ENCODE measurements at regions not wholly inside any gene's neighbourhood (a gene's known extent, or its start where the extent isn't known, plus 50 kb on each side); places are given as distances from the start of the nearest gene placed in this dataset.

DNA sequence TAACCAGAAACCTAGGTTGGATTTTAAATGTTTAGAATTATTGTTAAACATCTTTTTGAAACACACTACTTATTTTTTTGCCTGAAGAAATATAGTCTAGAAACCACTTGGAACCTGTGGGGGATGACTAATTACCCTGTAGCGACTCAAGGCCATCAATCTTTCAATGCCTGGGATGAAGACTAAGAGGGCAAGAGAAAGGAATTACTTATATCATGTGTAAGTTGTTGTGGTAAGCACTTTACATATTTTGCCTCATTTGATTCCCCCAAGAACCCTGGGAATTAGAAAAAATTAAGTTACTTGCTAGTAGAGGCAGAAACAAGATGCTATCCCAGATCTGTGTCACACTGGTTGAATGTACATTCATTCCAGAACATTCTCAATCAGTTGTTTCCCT lies 170.9 kb upstream of the GRIA3 start:
- no peak overlapping the region for H3K4me3 ChIP-seq (ENCODE audit: low read depth in 1 of 3, low read length in 3 of 3)
- no peak for DNase-seq (ENCODE audit: low spot score)
- H3K9ac ChIP-seq (ENCODE audit: low read depth in 1 of 2, low read length in 2 of 2), result no peak overlapping the region
- no peaks in the 10 kb centered on the region for H3K9me3 ChIP-seq (ENCODE audit: control insufficient read depth in 4 of 4, low read length in 3 of 4)
- H3K4me1 ChIP-seq (ENCODE audit: control insufficient read depth in 4 of 4, insufficient read depth in 4 of 4, low read length in 3 of 4), result no peaks in the 10 kb centered on the region
- 77% methylated on average over 1 of the region's 1 CpG for WGBS
- no peak overlapping the region for H3K27ac ChIP-seq (ENCODE audit: low read depth in 1 of 2, low read length in 2 of 2)
- H3K36me3 ChIP-seq (ENCODE audit: control insufficient read depth in 4 of 4, insufficient read depth in 3 of 4, low read depth in 1 of 4, low read length in 3 of 4), result no peaks in the 10 kb centered on the region
- TF ChIP-seq RAD21 (IDR thresholded peaks at IDR 0.05) (no peak), GABPA (IDR thresholded peaks at IDR 0.05 in 1 of 2, conservative IDR thresholded peaks at IDR 0.05 in 1 of 2) (no peak), HNF4G (IDR thresholded peaks at IDR 0.05) (no peak), TAF1 (conservative IDR thresholded peaks at IDR 0.05) (no peak)
- TF ChIP-seq, protein P1, sequence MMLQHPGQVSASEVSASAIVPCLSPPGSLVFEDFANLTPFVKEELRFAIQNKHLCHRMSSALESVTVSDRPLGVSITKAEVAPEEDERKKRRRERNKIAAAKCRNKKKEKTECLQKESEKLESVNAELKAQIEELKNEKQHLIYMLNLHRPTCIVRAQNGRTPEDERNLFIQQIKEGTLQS (IDR thresholded peaks at IDR 0.05), result no peak
- TF ChIP-seq, protein P2, sequence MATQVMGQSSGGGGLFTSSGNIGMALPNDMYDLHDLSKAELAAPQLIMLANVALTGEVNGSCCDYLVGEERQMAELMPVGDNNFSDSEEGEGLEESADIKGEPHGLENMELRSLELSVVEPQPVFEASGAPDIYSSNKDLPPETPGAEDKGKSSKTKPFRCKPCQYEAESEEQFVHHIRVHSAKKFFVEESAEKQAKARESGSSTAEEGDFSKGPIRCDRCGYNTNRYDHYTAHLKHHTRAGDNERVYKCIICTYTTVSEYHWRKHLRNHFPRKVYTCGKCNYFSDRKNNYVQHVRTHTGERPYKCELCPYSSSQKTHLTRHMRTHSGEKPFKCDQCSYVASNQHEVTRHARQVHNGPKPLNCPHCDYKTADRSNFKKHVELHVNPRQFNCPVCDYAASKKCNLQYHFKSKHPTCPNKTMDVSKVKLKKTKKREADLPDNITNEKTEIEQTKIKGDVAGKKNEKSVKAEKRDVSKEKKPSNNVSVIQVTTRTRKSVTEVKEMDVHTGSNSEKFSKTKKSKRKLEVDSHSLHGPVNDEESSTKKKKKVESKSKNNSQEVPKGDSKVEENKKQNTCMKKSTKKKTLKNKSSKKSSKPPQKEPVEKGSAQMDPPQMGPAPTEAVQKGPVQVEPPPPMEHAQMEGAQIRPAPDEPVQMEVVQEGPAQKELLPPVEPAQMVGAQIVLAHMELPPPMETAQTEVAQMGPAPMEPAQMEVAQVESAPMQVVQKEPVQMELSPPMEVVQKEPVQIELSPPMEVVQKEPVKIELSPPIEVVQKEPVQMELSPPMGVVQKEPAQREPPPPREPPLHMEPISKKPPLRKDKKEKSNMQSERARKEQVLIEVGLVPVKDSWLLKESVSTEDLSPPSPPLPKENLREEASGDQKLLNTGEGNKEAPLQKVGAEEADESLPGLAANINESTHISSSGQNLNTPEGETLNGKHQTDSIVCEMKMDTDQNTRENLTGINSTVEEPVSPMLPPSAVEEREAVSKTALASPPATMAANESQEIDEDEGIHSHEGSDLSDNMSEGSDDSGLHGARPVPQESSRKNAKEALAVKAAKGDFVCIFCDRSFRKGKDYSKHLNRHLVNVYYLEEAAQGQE (IDR thresholded peaks at IDR 0.05), result no peak
- no peaks in the 10 kb centered on the region for H3K27me3 ChIP-seq (ENCODE audit: control insufficient read depth in 4 of 4, insufficient read depth in 4 of 4, low read length in 3 of 4)

DNA sequence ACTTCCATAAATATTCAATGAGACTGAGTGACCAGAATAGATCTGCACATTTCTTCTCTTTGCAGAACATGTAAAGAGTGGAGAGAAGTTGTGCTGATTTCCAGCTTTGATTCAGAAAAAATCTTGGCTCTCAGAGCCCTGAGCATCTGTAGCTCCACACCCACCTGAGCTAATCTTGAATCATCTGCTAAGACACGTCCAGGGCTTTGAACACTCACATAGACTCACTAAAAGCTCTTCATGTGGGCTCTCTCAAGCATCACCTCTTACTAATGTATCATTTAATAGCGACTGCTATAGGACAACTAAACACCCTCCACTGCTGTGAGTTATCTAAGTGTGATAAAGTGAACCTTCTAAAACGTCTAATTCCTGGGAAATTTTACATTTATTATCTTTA lies 147.7 kb upstream of the GRIA3 start:
- TF ChIP-seq FOXA2 (IDR thresholded peaks at IDR 0.05) (no peak), JUND (IDR thresholded peaks at IDR 0.05) (no peak), SP1 (IDR thresholded peaks at IDR 0.05) (no peak), GABPA (IDR thresholded peaks at IDR 0.05 in 1 of 2, conservative IDR thresholded peaks at IDR 0.05 in 1 of 2) (no peak), FOXA1 (IDR thresholded peaks at IDR 0.05) (no peak), TAF1 (conservative IDR thresholded peaks at IDR 0.05) (no peak), NR2F2 (IDR thresholded peaks at IDR 0.05) (no peak), HNF4G (IDR thresholded peaks at IDR 0.05) (no peak), EGR1 (IDR thresholded peaks at IDR 0.05; ENCODE audit: low read depth in 2 of 2) (no peak)
- TF ChIP-seq, protein P3, sequence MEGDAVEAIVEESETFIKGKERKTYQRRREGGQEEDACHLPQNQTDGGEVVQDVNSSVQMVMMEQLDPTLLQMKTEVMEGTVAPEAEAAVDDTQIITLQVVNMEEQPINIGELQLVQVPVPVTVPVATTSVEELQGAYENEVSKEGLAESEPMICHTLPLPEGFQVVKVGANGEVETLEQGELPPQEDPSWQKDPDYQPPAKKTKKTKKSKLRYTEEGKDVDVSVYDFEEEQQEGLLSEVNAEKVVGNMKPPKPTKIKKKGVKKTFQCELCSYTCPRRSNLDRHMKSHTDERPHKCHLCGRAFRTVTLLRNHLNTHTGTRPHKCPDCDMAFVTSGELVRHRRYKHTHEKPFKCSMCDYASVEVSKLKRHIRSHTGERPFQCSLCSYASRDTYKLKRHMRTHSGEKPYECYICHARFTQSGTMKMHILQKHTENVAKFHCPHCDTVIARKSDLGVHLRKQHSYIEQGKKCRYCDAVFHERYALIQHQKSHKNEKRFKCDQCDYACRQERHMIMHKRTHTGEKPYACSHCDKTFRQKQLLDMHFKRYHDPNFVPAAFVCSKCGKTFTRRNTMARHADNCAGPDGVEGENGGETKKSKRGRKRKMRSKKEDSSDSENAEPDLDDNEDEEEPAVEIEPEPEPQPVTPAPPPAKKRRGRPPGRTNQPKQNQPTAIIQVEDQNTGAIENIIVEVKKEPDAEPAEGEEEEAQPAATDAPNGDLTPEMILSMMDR (IDR thresholded peaks at IDR 0.05; ENCODE audit: low read depth, low read length, missing input control), result no peak
- TF ChIP-seq, protein P4, sequence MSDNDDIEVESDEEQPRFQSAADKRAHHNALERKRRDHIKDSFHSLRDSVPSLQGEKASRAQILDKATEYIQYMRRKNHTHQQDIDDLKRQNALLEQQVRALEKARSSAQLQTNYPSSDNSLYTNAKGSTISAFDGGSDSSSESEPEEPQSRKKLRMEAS (IDR thresholded peaks at IDR 0.05), result no peak
- TF ChIP-seq, protein P1 (IDR thresholded peaks at IDR 0.05), result no peak
- Histone ChIP-seq H3K4me3 (ENCODE audit: low read depth in 1 of 3, low read length in 3 of 3) (no peak overlapping the region), H3K27ac (ENCODE audit: low read depth in 1 of 2, low read length in 2 of 2) (no peak overlapping the region), H3K9ac (ENCODE audit: low read depth in 1 of 2, low read length in 2 of 2) (no peak overlapping the region), H3K36me3 (ENCODE audit: control insufficient read depth in 4 of 4, insufficient read depth in 3 of 4, low read depth in 1 of 4, low read length in 3 of 4) (no peaks in the 10 kb centered on the region), H3K4me1 (ENCODE audit: control insufficient read depth in 4 of 4, insufficient read depth in 4 of 4, low read length in 3 of 4) (no peaks in the 10 kb centered on the region), H3K27me3 (ENCODE audit: control insufficient read depth in 4 of 4, insufficient read depth in 4 of 4, low read length in 3 of 4) (peaks cover 0 to 2% (median 0%) of the 10 kb centered on the region in 4 donors), H3K9me3 (ENCODE audit: control insufficient read depth in 4 of 4, low read length in 3 of 4) (no peaks in the 10 kb centered on the region)
- no peak for DNase-seq (ENCODE audit: low spot score)
- 66% methylated on average over 3 of the region's 3 CpGs for WGBS
